Mesenchymal stem cell (in vitro differentiated cells and primary cell): ENCODE measurements at regions not wholly inside any gene's neighbourhood (a gene's known extent, or its start where the extent isn't known, plus 50 kb on each side); places are given as distances from the start of the nearest gene placed in this dataset.

Source experiments
- DNase-seq: peaks from one replicate; pipeline ENCODE4 v3.0.0-alpha.2; 2013
- H2AFZ ChIP-seq: one replicate; pipeline ENCODE4 v1.6.1; 2013; ENCODE audit warnings: low read depth, mild to moderate bottlenecking, control low read depth, inconsistent platforms, low read length, moderate library complexity
- H2AK5ac ChIP-seq: 2 replicates; pipeline ENCODE4 v1.6.1; 2013; ENCODE audit warnings: low read length, moderate library complexity, mild to moderate bottlenecking, inconsistent platforms; ENCODE audit not compliant: severe bottlenecking
- H2BK120ac ChIP-seq: one replicate; pipeline ENCODE4 v1.6.1; 2013; ENCODE audit warnings: low read depth, mild to moderate bottlenecking, inconsistent platforms, low read length, moderate library complexity
- H2BK12ac ChIP-seq, 2 experiments: one replicate each; pipeline ENCODE4 v1.6.1; 2013; ENCODE audit warnings: inconsistent platforms in 2 of 2, low read length in 2 of 2, mild to moderate bottlenecking in 2 of 2, moderate library complexity in 2 of 2, control low read depth in 1 of 2
- H2BK15ac ChIP-seq: one replicate; pipeline ENCODE4 v1.6.1; 2013; ENCODE audit warnings: mild to moderate bottlenecking, low read depth, inconsistent platforms; ENCODE audit not compliant: poor library complexity, severe bottlenecking
- H2BK5ac ChIP-seq: 2 replicates; pipeline ENCODE4 v1.6.1; 2013; ENCODE audit warnings: low read depth, mild to moderate bottlenecking, low read length, control low read depth, inconsistent platforms; ENCODE audit not compliant: poor library complexity, severe bottlenecking
- H3K14ac ChIP-seq, 2 experiments: one replicate each; pipeline ENCODE4 v1.6.1; 2013; ENCODE audit warnings: inconsistent platforms in 2 of 2, low read length in 2 of 2, control low read depth in 1 of 2, mild to moderate bottlenecking in 1 of 2, moderate library complexity in 1 of 2
- H3K18ac ChIP-seq, 2 experiments: one replicate each; pipeline ENCODE4 v1.6.1; 2013; ENCODE audit warnings: inconsistent platforms in 2 of 2, low read length in 2 of 2, control low read depth in 1 of 2, low read depth in 1 of 2, mild to moderate bottlenecking in 1 of 2
- H3K23ac ChIP-seq, 2 experiments: one replicate each; pipeline ENCODE4 v1.6.1; 2013; ENCODE audit warnings: inconsistent platforms in 2 of 2, low read length in 2 of 2, mild to moderate bottlenecking in 2 of 2, moderate library complexity in 2 of 2, control low read depth in 1 of 2
- H3K27ac ChIP-seq: 2 replicates; pipeline ENCODE4 v1.5.1; 2013; ENCODE audit warnings: mild to moderate bottlenecking, moderate library complexity, low read length, control low read depth, inconsistent platforms; ENCODE audit not compliant: poor library complexity, severe bottlenecking
- H3K27me3 ChIP-seq, 2 experiments: 2 replicates each; pipeline versions ENCODE4 v1.6.1 to v1.7.0; 2013; ENCODE audit warnings: low read length in 2 of 2, mild to moderate bottlenecking in 2 of 2, moderate library complexity in 2 of 2, control low read depth in 1 of 2, inconsistent platforms in 1 of 2; ENCODE audit not compliant: control insufficient read depth in 1 of 2, insufficient read depth in 1 of 2
- H3K36me3 ChIP-seq, 2 experiments: 2 replicates each; pipeline versions ENCODE4 v1.6.1 to v1.7.0; 2013; ENCODE audit warnings: low read length in 2 of 2, control low read depth in 1 of 2, inconsistent platforms in 1 of 2, low read depth in 1 of 2, mild to moderate bottlenecking in 1 of 2; ENCODE audit not compliant: insufficient read depth in 2 of 2, control insufficient read depth in 1 of 2
- H3K4ac ChIP-seq, 2 experiments: one replicate each; pipeline ENCODE4 v1.6.1; 2013; ENCODE audit warnings: inconsistent platforms in 2 of 2, low read length in 2 of 2, mild to moderate bottlenecking in 2 of 2, moderate library complexity in 2 of 2, control low read depth in 1 of 2, low read depth in 1 of 2
- H3K4me1 ChIP-seq: 2 replicates; pipeline ENCODE4 v1.6.1; 2013; ENCODE audit warnings: low read depth, low read length, control low read depth; ENCODE audit not compliant: control insufficient read depth, insufficient read depth
- H3K4me2 ChIP-seq: 2 replicates; pipeline ENCODE4 v1.6.1; 2013; ENCODE audit warnings: low read length, mild to moderate bottlenecking, inconsistent platforms; ENCODE audit not compliant: poor library complexity, severe bottlenecking
- H3K4me3 ChIP-seq, 2 experiments: 2 replicates each; pipeline versions ENCODE4 v1.5.1 to v1.7.0; 2013; ENCODE audit warnings: low read length in 2 of 2, mild to moderate bottlenecking in 2 of 2, control low read depth in 1 of 2, low read depth in 1 of 2; ENCODE audit not compliant: insufficient read depth in 1 of 2
- H3K79me1 ChIP-seq: replicated peaks from 2 replicates; pipeline ENCODE4 v1.6.1; 2013; ENCODE audit warnings: mild to moderate bottlenecking, control low read depth, low read length, inconsistent platforms; ENCODE audit not compliant: poor library complexity, severe bottlenecking
- H3K9ac ChIP-seq: 2 replicates; pipeline ENCODE4 v1.7.0; 2013; ENCODE audit warnings: mild to moderate bottlenecking, low read length, moderate library complexity
- H3K9me3 ChIP-seq: 2 replicates; pipeline ENCODE4 v1.7.0; 2013; ENCODE audit warnings: mild to moderate bottlenecking, low read length; ENCODE audit not compliant: control insufficient read depth
- H4K8ac ChIP-seq: one replicate; pipeline ENCODE4 v1.6.1; 2013; ENCODE audit warnings: inconsistent platforms, mild to moderate bottlenecking, low read length, moderate library complexity
- H4K91ac ChIP-seq: one replicate; pipeline ENCODE4 v1.6.1; 2013; ENCODE audit warnings: mild to moderate bottlenecking, low read length, inconsistent platforms
- WGBS: methylation state at CpG from one replicate; pipeline ENCODE4 v1.1.7; 2013; ENCODE audit warnings: mixed read lengths; 5-methylcytosine and 5-hydroxymethylcytosine counted together

GRCh38 chr13:75219479-75220237 lies 262.3 kb downstream of the TBC1D4 start:
- Histone ChIP-seq H2BK120ac (no peak overlapping the region), H3K18ac (no peak overlapping the region), H3K4ac (no peak overlapping the region), H4K8ac (peak overlapping the region; percentile 71), H3K27ac (no peak overlapping the region), H4K91ac (no peak overlapping the region), H3K79me1 (no peaks in the 10 kb centered on the region), H3K14ac (no peak overlapping the region), H3K9me3 (no peaks in the 10 kb centered on the region), H3K27me3 (no peaks in the 10 kb centered on the region), H2BK12ac (peak overlapping the region in 1 of 2 experiments; percentile 5), H2BK15ac (no peak overlapping the region), H2AFZ (peak overlapping the region; percentile 30), H3K36me3 (no peaks in the 10 kb centered on the region), H2AK5ac (peak overlapping the region; percentile 5), H2BK5ac (no peak overlapping the region), H3K4me2 (peak overlapping the region; percentile 52), H3K4me1 (peaks cover 2% of the 10 kb centered on the region), H3K4me3 (peak overlapping the region in 1 of 2 experiments; percentile 72), H3K23ac (no peak overlapping the region), H3K9ac (peak overlapping the region; percentile 88)
- DNase-seq: peak; percentile 54
- WGBS: 22% methylated on average over 25 of the region's 31 CpGs

- Histone ChIP-seq H4K8ac (no peak overlapping the region), H2AK5ac (no peak overlapping the region), H3K4me3 (no peak overlapping the region), H3K9ac (no peak overlapping the region), H3K36me3 (no peaks in the 10 kb centered on the region), H2BK5ac (no peak overlapping the region), H4K91ac (no peak overlapping the region), H3K4me1 (peaks cover 2% of the 10 kb centered on the region), H3K4ac (no peak overlapping the region), H3K14ac (no peak overlapping the region), H3K9me3 (no peaks in the 10 kb centered on the region), H3K27ac (peak overlapping the region; percentile 22), H3K23ac (no peak overlapping the region), H3K79me1 (no peaks in the 10 kb centered on the region), H3K18ac (no peak overlapping the region), H2BK12ac (no peak overlapping the region), H2AFZ (no peak overlapping the region), H2BK120ac (no peak overlapping the region), H3K4me2 (no peak overlapping the region), H2BK15ac (no peak overlapping the region), H3K27me3 (no peaks in the 10 kb centered on the region)
- 79% methylated on average over 1 of the region's 1 CpG for WGBS
- DNase-seq: peak; percentile 40
Measured at GRCh38 chr13:75217949-75218348, 264.0 kb downstream of the TBC1D4 start.

- Histone ChIP-seq H3K14ac (no peak overlapping the region), H3K4ac (no peak overlapping the region), H2AK5ac (no peak overlapping the region), H3K9me3 (no peaks in the 10 kb centered on the region), H2BK120ac (no peak overlapping the region), H2BK12ac (no peak overlapping the region), H4K91ac (no peak overlapping the region), H2BK15ac (no peak overlapping the region), H3K27me3 (no peaks in the 10 kb centered on the region), H3K9ac (no peak overlapping the region), H2BK5ac (no peak overlapping the region), H3K4me2 (no peak overlapping the region), H4K8ac (no peak overlapping the region), H3K18ac (no peak overlapping the region), H3K36me3 (no peaks in the 10 kb centered on the region), H3K27ac (no peak overlapping the region), H2AFZ (no peak overlapping the region), H3K79me1 (no peaks in the 10 kb centered on the region), H3K4me1 (peaks cover 2% of the 10 kb centered on the region), H3K4me3 (no peak overlapping the region), H3K23ac (no peak overlapping the region)
- WGBS: 48% methylated on average over 4 of the region's 7 CpGs
- DNase-seq: no peak
Measured at GRCh38 chr13:75216038-75216437, 265.9 kb downstream of the TBC1D4 start.

GRCh38 chr13:75214846-75215245 lies 267.1 kb downstream of the TBC1D4 start:
- no peak overlapping the region for H3K14ac ChIP-seq
- no peak overlapping the region for H3K23ac ChIP-seq
- no CpG with 5 or more reads among the region's 2 CpGs for WGBS
- no peak overlapping the region for H2BK120ac ChIP-seq
- H2AK5ac ChIP-seq: no peak overlapping the region
- no peak overlapping the region for H3K4me3 ChIP-seq
- no peak overlapping the region for H2BK5ac ChIP-seq
- no peak overlapping the region for H2BK12ac ChIP-seq
- H3K27me3 ChIP-seq: no peaks in the 10 kb centered on the region
- H3K9ac ChIP-seq: no peak overlapping the region
- no peak overlapping the region for H3K27ac ChIP-seq
- H3K4me2 ChIP-seq: no peak overlapping the region
- H2BK15ac ChIP-seq: no peak overlapping the region
- H3K9me3 ChIP-seq: peaks cover under 1% of the 10 kb centered on the region
- H3K36me3 ChIP-seq: no peaks in the 10 kb centered on the region
- no peak overlapping the region for H3K4ac ChIP-seq
- no peaks in the 10 kb centered on the region for H3K4me1 ChIP-seq
- no peak overlapping the region for H2AFZ ChIP-seq
- no peak overlapping the region for H4K91ac ChIP-seq
- no peak overlapping the region for H4K8ac ChIP-seq
- DNase-seq: no peak
- no peak overlapping the region for H3K18ac ChIP-seq
- H3K79me1 ChIP-seq: no peaks in the 10 kb centered on the region
